ENCODE measurements at regions not wholly inside any gene's neighbourhood (a gene's known extent, or its start where the extent isn't known, plus 50 kb on each side); places are given as distances from the start of the nearest gene placed in this dataset.

- Mint-ChIP-seq H3K27me3 (ENCODE audit: unreplicated experiment) (no peaks in the 10 kb centered on the region), H3K4me3 (ENCODE audit: low read depth, unreplicated experiment) (no peak overlapping the region), H3K36me3 (ENCODE audit: insufficient read depth, unreplicated experiment) (no peaks in the 10 kb centered on the region), H3K9me3 (ENCODE audit: low read depth, unreplicated experiment) (peaks cover 11% of the 10 kb centered on the region), H3K4me1 (ENCODE audit: low read depth, unreplicated experiment) (peaks cover 8% of the 10 kb centered on the region), H3K27ac (ENCODE audit: unreplicated experiment) (no peak overlapping the region)
- no peak for DNase-seq
- CTCF ChIA-PET, result no interaction called here
- intact Hi-C loops (cut with micrococcal nuclease; ENCODE audit: unreplicated experiment), result no loop called here
- TF ChIP-seq CTCF (IDR thresholded peaks at IDR 0.05; ENCODE audit: unreplicated experiment), result no peak
- BruUV-seq (replicated peaks), result no TSS peak
These were observed 242.0 kb downstream of the RAD51AP2 start for GRCh38 chr2:17276220-17276619.

- Mint-ChIP-seq H3K36me3 (ENCODE audit: insufficient read depth, unreplicated experiment) (no peaks in the 10 kb centered on the region), H3K4me3 (ENCODE audit: low read depth, unreplicated experiment) (no peak overlapping the region), H3K27ac (ENCODE audit: unreplicated experiment) (no peak overlapping the region), H3K27me3 (ENCODE audit: unreplicated experiment) (no peaks in the 10 kb centered on the region), H3K4me1 (ENCODE audit: low read depth, unreplicated experiment) (peaks cover 8% of the 10 kb centered on the region), H3K9me3 (ENCODE audit: low read depth, unreplicated experiment) (peaks cover 14% of the 10 kb centered on the region)
- TF ChIP-seq CTCF (IDR thresholded peaks at IDR 0.05; ENCODE audit: unreplicated experiment), result no peak
- peak; percentile 31 for DNase-seq
- intact Hi-C loops (cut with micrococcal nuclease; ENCODE audit: unreplicated experiment), result no loop called here
- CTCF ChIA-PET, result no interaction called here
- BruUV-seq (replicated peaks), result no TSS peak
These were observed 245.4 kb downstream of the RAD51AP2 start for GRCh38 chr2:17272652-17273525.

- intact Hi-C loops (cut with micrococcal nuclease; ENCODE audit: unreplicated experiment), result no loop called here
- TF ChIP-seq CTCF (IDR thresholded peaks at IDR 0.05; ENCODE audit: unreplicated experiment), result no peak
- Mint-ChIP-seq H3K36me3 (ENCODE audit: insufficient read depth, unreplicated experiment) (no peaks in the 10 kb centered on the region), H3K4me3 (ENCODE audit: low read depth, unreplicated experiment) (no peak overlapping the region), H3K27me3 (ENCODE audit: unreplicated experiment) (no peaks in the 10 kb centered on the region), H3K27ac (ENCODE audit: unreplicated experiment) (no peak overlapping the region), H3K4me1 (ENCODE audit: low read depth, unreplicated experiment) (peaks cover 8% of the 10 kb centered on the region), H3K9me3 (ENCODE audit: low read depth, unreplicated experiment) (peaks cover 14% of the 10 kb centered on the region)
- BruUV-seq (replicated peaks), result no TSS peak
- CTCF ChIA-PET, result no interaction called here
- no peak for DNase-seq
These were observed 246.1 kb downstream of the RAD51AP2 start for GRCh38 chr2:17272170-17272569.

- no peaks in the 10 kb centered on the region for H3K27me3 Mint-ChIP-seq (ENCODE audit: unreplicated experiment)
- no peaks in the 10 kb centered on the region for H3K36me3 Mint-ChIP-seq (ENCODE audit: insufficient read depth, unreplicated experiment)
- H3K4me1 Mint-ChIP-seq (ENCODE audit: low read depth, unreplicated experiment), result peaks cover 8% of the 10 kb centered on the region
- CTCF ChIA-PET, result no interaction called here
- no peak overlapping the region for H3K27ac Mint-ChIP-seq (ENCODE audit: unreplicated experiment)
- intact Hi-C loops (cut with micrococcal nuclease; ENCODE audit: unreplicated experiment), result no loop called here
- H3K9me3 Mint-ChIP-seq (ENCODE audit: low read depth, unreplicated experiment), result peaks cover 19% of the 10 kb centered on the region
- BruUV-seq (replicated peaks), result no TSS peak
- no peak overlapping the region for H3K4me3 Mint-ChIP-seq (ENCODE audit: low read depth, unreplicated experiment)
- no peak for TF ChIP-seq CTCF (IDR thresholded peaks at IDR 0.05; ENCODE audit: unreplicated experiment)
- no peak for DNase-seq
These were observed 246.8 kb downstream of the RAD51AP2 start for GRCh38 chr2:17271416-17271815.
